Astrocyte of the spinal cord (primary cell): ENCODE measurements at regions not wholly inside any gene's neighbourhood (a gene's known extent, or its start where the extent isn't known, plus 50 kb on each side); places are given as distances from the start of the nearest gene placed in this dataset.

Experiments
- DNase-seq: peaks from one replicate; pipeline ENCODE4 v3.0.0; 2011; ENCODE audit warnings: low read depth, low spot score
- H3K4me3 ChIP-seq: 2 replicates; pipeline ENCODE4 v1.5.1; 2011; ENCODE audit warnings: low read depth, mild to moderate bottlenecking, low read length, moderate library complexity
- CTCF ChIP-seq: IDR thresholded peaks from 2 replicates; pipeline ENCODE4 v1.5.1; 2012; ENCODE audit warnings: low read depth, mild to moderate bottlenecking, low read length, inconsistent platforms
- in situ Hi-C: cut with HindIII; loops from 2 replicates; pipeline ENCODE4 v1.10.0; 2017; ENCODE audit warnings: low sequenced_read_pairs

- in situ Hi-C loops = no loop called here
- DNase-seq = peak; percentile 47
- TF ChIP-seq CTCF = no peak
- H3K4me3 ChIP-seq = no peak overlapping the region
Measured at GRCh38 chr3:27594096-27594690, 110.0 kb upstream of the SLC4A7 start.

DNA sequence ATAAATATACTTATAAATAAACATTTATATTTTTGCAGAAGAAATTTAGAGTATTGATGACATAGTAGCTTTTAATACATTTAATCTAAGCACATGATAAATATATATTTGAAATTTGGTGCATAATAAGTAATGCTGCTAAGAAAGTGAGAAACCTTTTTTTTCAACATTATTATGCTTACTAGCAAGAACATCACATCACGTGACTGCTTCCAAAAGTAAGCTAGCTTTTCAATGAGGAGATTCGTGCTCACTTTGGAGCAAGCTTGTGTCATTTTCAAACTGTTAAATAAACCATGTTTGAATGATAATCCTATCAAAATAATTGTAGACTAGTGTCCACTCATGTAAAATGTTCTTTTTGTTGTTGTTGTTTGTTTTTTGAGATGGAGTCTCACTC is 109.0 kb upstream of the SLC4A7 start:
- no peak overlapping the region for H3K4me3 ChIP-seq
- no peak for TF ChIP-seq CTCF

GRCh38 chr3:27591312-27592210 is 107.4 kb upstream of the SLC4A7 start:
- no peak for DNase-seq
- in situ Hi-C loops = no loop called here
- no peak overlapping the region for H3K4me3 ChIP-seq
- no peak for TF ChIP-seq CTCF

More for the DNA sequence above, 109.0 kb upstream of the SLC4A7 start:
- in situ Hi-C loops = no loop called here
- no peak for DNase-seq

GRCh38 chr3:27590437-27591298 is 106.5 kb upstream of the SLC4A7 start:
- no peak overlapping the region for H3K4me3 ChIP-seq
- in situ Hi-C loops = no loop called here
- TF ChIP-seq CTCF = no peak
- peak; percentile 31 for DNase-seq

GRCh38 chr3:27589795-27590194 is 105.6 kb upstream of the SLC4A7 start:
- in situ Hi-C loops = no loop called here
- DNase-seq = peak; percentile 73

More at GRCh38 chr3:27589795-27590194, 105.6 kb upstream of the SLC4A7 start:
- TF ChIP-seq CTCF = no peak
- no peak overlapping the region for H3K4me3 ChIP-seq
